OCI-LY7 (cell line): ENCODE measurements at regions not wholly inside any gene's neighbourhood (a gene's known extent, or its start where the extent isn't known, plus 50 kb on each side); places are given as distances from the start of the nearest gene placed in this dataset.
A peak's percentile ranks its signal among the peaks of the same experiment; 100 is the strongest.

Experiments used
- BruUV-seq: library from RNA; stranded (reverse); fragments of 400-500 nt; replicated peaks from 2 replicates; lab custom pipeline; 2021; lab: Mats Ljungman, UMichigan
- CTCF ChIA-PET: fragments of 300-600 bp; sonication (Branson Sonifier 250); formaldehyde crosslinking; loops from one replicate; lab custom pipeline; 2022; ENCODE audit warnings: antibody characterized with exemption; ENCODE audit not compliant: unreplicated experiment; lab: Charles Lee
- POLR2A ChIA-PET: fragments of 300-600 bp; sonication (Branson Sonifier 250); formaldehyde crosslinking; loops from one replicate; lab custom pipeline; 2022; ENCODE audit warnings: antibody characterized with exemption; lab: Charles Lee
- DNase-seq: peaks from one replicate; pipeline ENCODE4 v3.0.0-alpha.2; 2015; ENCODE audit warnings: low spot score
- H2AFZ ChIP-seq: fragments of 200-600 bp; sonication (generic), shearing (Covaris generic); 2 replicates; pipeline ENCODE4 v1.6.1; 2014; ENCODE audit warnings: mild to moderate bottlenecking, antibody characterized with exemption, low read length, moderate library complexity
- H3K27ac ChIP-seq: fragments of 200-600 bp; sonication (generic); 2 replicates; pipeline ENCODE4 v1.5.1; 2014; ENCODE audit warnings: mixed run types, low read depth, mild to moderate bottlenecking, moderate library complexity, low read length, inconsistent platforms; ENCODE audit not compliant: poor library complexity, severe bottlenecking
- H3K36me3 ChIP-seq: fragments of 200-600 bp; sonication (generic); 2 replicates; pipeline ENCODE4 v1.6.1; 2014; ENCODE audit warnings: mild to moderate bottlenecking, antibody characterized with exemption, low read length, moderate library complexity, mixed read lengths; ENCODE audit not compliant: insufficient read depth
- H3K4me1 ChIP-seq: fragments of 200-600 bp; sonication (generic); 2 replicates; pipeline ENCODE4 v1.5.1; 2014; ENCODE audit warnings: mild to moderate bottlenecking, low read length; ENCODE audit not compliant: insufficient read depth, poor library complexity, severe bottlenecking
- H3K4me2 ChIP-seq: fragments of 200-600 bp; sonication (generic); 2 replicates; pipeline ENCODE4 v1.6.1; 2014; ENCODE audit warnings: mild to moderate bottlenecking, low read length
- H3K4me3 ChIP-seq: fragments of 200-600 bp; sonication (generic); 2 replicates; pipeline ENCODE4 v1.5.1; 2014; ENCODE audit warnings: mild to moderate bottlenecking, low read depth, low read length; ENCODE audit not compliant: poor library complexity, severe bottlenecking
- H3K79me2 ChIP-seq: fragments of 200-600 bp; sonication (generic); 2 replicates; pipeline ENCODE4 v1.6.1; 2016; ENCODE audit warnings: low read depth, mild to moderate bottlenecking, low read length, moderate library complexity, mixed read lengths; ENCODE audit not compliant: insufficient read depth
- H3K9me2 ChIP-seq: fragments of 200-600 bp; sonication (generic); 2 replicates; pipeline ENCODE4 v1.6.1; 2016; ENCODE audit warnings: mild to moderate bottlenecking, low read length, mixed read lengths; ENCODE audit not compliant: insufficient read depth
- H3K9me3 ChIP-seq: fragments of 200-600 bp; sonication (generic); 2 replicates; pipeline ENCODE4 v1.6.1; 2014; ENCODE audit warnings: mild to moderate bottlenecking, mixed run types, low read length, mixed read lengths
- H4K20me1 ChIP-seq: fragments of 200-600 bp; sonication (generic); 2 replicates; pipeline ENCODE4 v1.6.1; 2014; ENCODE audit warnings: mild to moderate bottlenecking, antibody characterized with exemption, low read length, moderate library complexity, mixed read lengths; ENCODE audit not compliant: insufficient read depth
- CTCF ChIP-seq: fragments of 200-600 bp; sonication (generic); conservative IDR thresholded peaks from 2 replicates; pipeline ENCODE4 v1.5.1; 2014; ENCODE audit warnings: mild to moderate bottlenecking, antibody characterized with exemption, low read length, moderate library complexity, mixed read lengths
- EZH2phosphoT487 ChIP-seq: fragments of 200-600 bp; sonication (generic); IDR thresholded peaks from 2 replicates; pipeline ENCODE4 v1.6.1; 2018; ENCODE audit warnings: low read depth, borderline replicate concordance, mild to moderate bottlenecking, mixed run types, antibody characterized with exemption, low read length, moderate library complexity, mixed read lengths
- intact Hi-C: fragments of 100-400 bp; cut with micrococcal nuclease; formaldehyde crosslinking; loops from one replicate; pipeline ENCODE4 v1.10.0; 2022; ENCODE audit not compliant: unreplicated experiment

DNA sequence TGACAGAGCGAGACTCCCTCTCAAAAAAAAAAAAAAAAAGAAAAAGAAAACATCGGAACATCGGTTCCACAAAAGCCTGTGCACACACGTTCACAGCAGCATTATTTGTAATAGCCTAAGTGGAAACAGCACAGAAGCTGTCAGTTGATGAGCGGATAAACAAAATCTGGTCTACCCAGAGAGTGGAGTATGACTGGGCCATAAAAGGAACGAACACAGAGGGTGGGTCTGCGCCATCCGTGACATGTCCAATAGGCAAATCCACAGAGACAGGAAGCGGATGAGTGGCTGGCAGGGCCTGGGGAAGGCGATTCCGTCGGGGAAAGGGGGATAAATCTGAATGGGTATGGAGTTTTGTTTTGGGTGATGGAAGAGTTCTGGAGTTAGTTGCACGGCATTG, 212.2 kb upstream of the CIBAR2 start:
- POLR2A ChIA-PET, result interaction anchor here (0.7 to 1.1 kb wide), 3 partner anchors 10 to 224 kb away, joined by 3 read pairs; no protein-coding TSS in a partner anchor
- CTCF ChIA-PET, result no interaction called here
- no peak overlapping the region for H3K27ac ChIP-seq
- no peak for DNase-seq
- BruUV-seq, result no TSS peak
- no peaks in the 10 kb centered on the region for H3K79me2 ChIP-seq
- no peak overlapping the region for H3K4me3 ChIP-seq
- no peak overlapping the region for H2AFZ ChIP-seq
- H3K9me3 ChIP-seq, result no peaks in the 10 kb centered on the region
- no peaks in the 10 kb centered on the region for H4K20me1 ChIP-seq
- no peaks in the 10 kb centered on the region for H3K9me2 ChIP-seq
- no peaks in the 10 kb centered on the region for H3K36me3 ChIP-seq
- TF ChIP-seq EZH2phosphoT487 (no peak), CTCF (no peak)
- intact Hi-C loops, result no loop called here
- peaks cover 34% of the 10 kb centered on the region for H3K4me1 ChIP-seq
- no peak overlapping the region for H3K4me2 ChIP-seq

DNA sequence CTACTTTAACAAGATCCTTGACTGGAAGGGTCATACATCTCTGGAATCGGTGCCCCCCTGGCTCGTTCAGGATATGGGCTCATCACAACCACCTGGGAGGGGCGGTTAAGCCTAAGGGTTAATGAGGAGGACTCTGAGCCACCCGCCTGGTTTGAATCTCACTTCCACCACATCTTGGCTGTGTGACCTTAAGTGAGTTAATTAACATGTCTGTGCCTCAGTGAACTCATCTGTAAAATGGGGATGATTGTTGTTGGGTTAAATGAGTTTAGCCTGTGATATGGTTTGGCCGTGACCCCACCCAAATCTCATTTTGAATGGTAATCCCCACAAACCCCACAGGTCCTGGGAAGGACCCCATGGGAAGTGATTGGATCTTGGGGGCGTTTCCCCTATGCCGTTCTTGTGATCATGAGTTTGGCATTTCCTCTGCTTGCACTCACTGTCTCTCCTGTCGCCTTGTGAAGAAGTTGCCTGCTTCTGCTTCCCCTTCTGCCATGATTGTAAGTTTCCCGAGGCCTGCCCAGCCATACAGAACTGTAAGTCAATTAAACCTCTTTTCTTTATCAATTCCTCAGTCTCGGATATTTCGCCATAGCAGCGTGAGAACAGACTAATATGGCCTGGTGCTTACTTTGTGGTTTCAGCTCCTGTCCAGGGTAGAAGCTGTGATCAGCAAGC, 214.0 kb upstream of the CIBAR2 start:
- CTCF ChIA-PET, result interaction anchor here (1.4 kb wide), 1 partner anchor 12 kb away, joined by 4 read pairs; no protein-coding TSS in a partner anchor
- H3K9me2 ChIP-seq, result no peaks in the 10 kb centered on the region
- no peaks in the 10 kb centered on the region for H3K9me3 ChIP-seq
- H3K27ac ChIP-seq, result peak overlapping the region; percentile 48
- H3K36me3 ChIP-seq, result no peaks in the 10 kb centered on the region
- peaks cover 45% of the 10 kb centered on the region for H3K4me1 ChIP-seq
- peak overlapping the region; percentile 5 for H3K4me3 ChIP-seq
- peak overlapping the region; percentile 74 for H2AFZ ChIP-seq
- no peaks in the 10 kb centered on the region for H3K79me2 ChIP-seq
- intact Hi-C loops, result no loop called here
- H4K20me1 ChIP-seq, result no peaks in the 10 kb centered on the region
- peak overlapping the region; percentile 46 for H3K4me2 ChIP-seq
- BruUV-seq, result no TSS peak
- POLR2A ChIA-PET, result interaction anchor here (1.8 kb wide), 1 partner anchor 17 kb away, joined by 6 read pairs; no protein-coding TSS in a partner anchor
- DNase-seq, result no peak
- no peak for TF ChIP-seq CTCF
- no peak for TF ChIP-seq EZH2phosphoT487

DNA sequence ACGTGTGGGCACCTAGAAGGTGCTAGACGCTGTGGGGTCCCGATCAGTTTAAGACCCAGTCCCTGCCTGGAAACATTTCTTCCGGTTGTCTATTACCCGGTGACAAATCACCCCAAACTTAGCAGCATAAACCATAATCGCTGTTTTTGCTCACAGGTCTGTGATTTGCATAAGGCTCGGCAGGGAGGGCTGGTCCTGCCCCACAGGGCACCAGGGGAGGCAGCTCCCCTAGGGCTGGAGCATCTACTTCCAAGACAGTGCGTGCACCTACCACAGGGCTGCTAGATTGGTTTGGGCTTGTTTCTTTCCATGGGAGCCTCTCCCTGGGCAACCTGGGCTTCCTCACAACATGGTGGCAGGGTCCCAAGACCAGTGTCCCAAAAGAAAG, 214.5 kb upstream of the CIBAR2 start:
- POLR2A ChIA-PET, result interaction anchor here (1.8 kb wide), 1 partner anchor 17 kb away, joined by 6 read pairs; no protein-coding TSS in a partner anchor
- CTCF ChIA-PET, result interaction anchor here (1.4 kb wide), 1 partner anchor 13 kb away, joined by 4 read pairs; no protein-coding TSS in a partner anchor

More for the DNA sequence above, 214.5 kb upstream of the CIBAR2 start:
- Histone ChIP-seq H4K20me1 (no peaks in the 10 kb centered on the region), H3K36me3 (no peaks in the 10 kb centered on the region), H3K4me2 (peak overlapping the region; percentile 46), H3K9me3 (no peaks in the 10 kb centered on the region), H3K27ac (peak overlapping the region; percentile 48), H3K79me2 (no peaks in the 10 kb centered on the region), H3K4me1 (peaks cover 45% of the 10 kb centered on the region), H2AFZ (peak overlapping the region; percentile 74), H3K4me3 (peak overlapping the region; percentile 5), H3K9me2 (no peaks in the 10 kb centered on the region)
- intact Hi-C loops, result no loop called here
- DNase-seq, result peak; percentile 67
- BruUV-seq, result no TSS peak
- TF ChIP-seq EZH2phosphoT487 (no peak), CTCF (no peak)
